H9 (cell line): ENCODE measurements at regions not wholly inside any gene's neighbourhood (a gene's known extent, or its start where the extent isn't known, plus 50 kb on each side); places are given as distances from the start of the nearest gene placed in this dataset.

ENCODE experiments used
- DNase-seq: peaks from one replicate; pipeline ENCODE4 v3.0.0-alpha.2; 2017
- H2AFZ ChIP-seq: one replicate; pipeline ENCODE4 v1.6.1; 2013; ENCODE audit warnings: mild to moderate bottlenecking, low read length, control low read depth, moderate library complexity
- H2AK5ac ChIP-seq: 2 replicates; pipeline ENCODE4 v1.6.1; 2013; ENCODE audit warnings: low read length, control low read depth, mixed read lengths; ENCODE audit not compliant: insufficient read length
- H2BK120ac ChIP-seq: one replicate; pipeline ENCODE4 v1.6.1; 2013; ENCODE audit warnings: low read depth, mild to moderate bottlenecking, low read length, control low read depth, inconsistent platforms; ENCODE audit not compliant: poor library complexity, severe bottlenecking
- H2BK12ac ChIP-seq: 2 replicates; pipeline ENCODE4 v1.6.1; 2013; ENCODE audit warnings: low read length, control low read depth, mixed read lengths, low read depth; ENCODE audit not compliant: insufficient read length
- H2BK15ac ChIP-seq: 2 replicates; pipeline ENCODE4 v1.6.1; 2013; ENCODE audit warnings: low read depth, low read length, control low read depth
- H2BK20ac ChIP-seq: one replicate; pipeline ENCODE4 v1.6.1; 2013; ENCODE audit warnings: low read depth, mild to moderate bottlenecking, low read length, control low read depth, inconsistent platforms; ENCODE audit not compliant: poor library complexity, severe bottlenecking
- H2BK5ac ChIP-seq: 2 replicates; pipeline ENCODE4 v1.6.1; 2013; ENCODE audit warnings: low read length, control low read depth, mixed read lengths; ENCODE audit not compliant: insufficient read length
- H3K14ac ChIP-seq: 2 replicates; pipeline ENCODE4 v1.6.1; 2013; ENCODE audit warnings: low read length, control low read depth; ENCODE audit not compliant: insufficient read depth
- H3K18ac ChIP-seq: 2 replicates; pipeline ENCODE4 v1.6.1; 2013; ENCODE audit warnings: low read depth, mild to moderate bottlenecking, mixed read lengths, low read length, control low read depth; ENCODE audit not compliant: insufficient read length
- H3K23ac ChIP-seq: 2 replicates; pipeline ENCODE4 v1.6.1; 2013; ENCODE audit warnings: low read length, control low read depth, mixed read lengths, low read depth; ENCODE audit not compliant: insufficient read length
- H3K23me2 ChIP-seq: 2 replicates; pipeline ENCODE4 v1.6.1; 2013; ENCODE audit warnings: low read depth, mild to moderate bottlenecking, mixed read lengths, low read length, control low read depth; ENCODE audit not compliant: insufficient read length, poor library complexity, severe bottlenecking
- H3K27ac ChIP-seq: 2 replicates; pipeline ENCODE4 v1.5.1; 2013; ENCODE audit warnings: low read length, control low read depth, mixed read lengths, low read depth; ENCODE audit not compliant: insufficient read length
- H3K27me3 ChIP-seq: 2 replicates; pipeline ENCODE4 v1.6.1; 2013; ENCODE audit warnings: low read length, control low read depth, inconsistent platforms; ENCODE audit not compliant: insufficient read depth
- H3K4ac ChIP-seq: 2 replicates; pipeline ENCODE4 v1.6.1; 2013; ENCODE audit warnings: low read depth, mild to moderate bottlenecking, control low read depth, inconsistent platforms, low read length, moderate library complexity
- H3K4me1 ChIP-seq: 2 replicates; pipeline ENCODE4 v1.6.1; 2013; ENCODE audit warnings: low read length, control low read depth, inconsistent platforms; ENCODE audit not compliant: insufficient read depth
- H3K4me2 ChIP-seq: 2 replicates; pipeline ENCODE4 v1.6.1; 2013; ENCODE audit warnings: low read length, control low read depth, mixed read lengths; ENCODE audit not compliant: insufficient read length, insufficient read depth
- H3K56ac ChIP-seq: 2 replicates; pipeline ENCODE4 v1.6.1; 2013; ENCODE audit warnings: low read depth, mild to moderate bottlenecking, mixed read lengths, low read length, control low read depth; ENCODE audit not compliant: insufficient read length
- H3K79me1 ChIP-seq: 2 replicates; pipeline ENCODE4 v1.6.1; 2013; ENCODE audit warnings: low read depth, mild to moderate bottlenecking, moderate library complexity, low read length, control low read depth, inconsistent platforms; ENCODE audit not compliant: insufficient read depth, poor library complexity, severe bottlenecking
- H3K79me2 ChIP-seq: 2 replicates; pipeline ENCODE4 v1.6.1; 2013; ENCODE audit warnings: low read length, control low read depth, inconsistent platforms; ENCODE audit not compliant: insufficient read depth
- H3K9ac ChIP-seq: 2 replicates; pipeline ENCODE4 v1.6.1; 2013; ENCODE audit warnings: low read length, control low read depth, mixed read lengths; ENCODE audit not compliant: insufficient read length; ENCODE audit errors: extremely low read depth
- H3K9me3 ChIP-seq: one replicate; pipeline ENCODE4 v1.6.1; 2013; ENCODE audit warnings: low read depth, low read length, inconsistent platforms; ENCODE audit not compliant: control insufficient read depth
- H3T11ph ChIP-seq: one replicate; pipeline ENCODE4 v1.6.1; 2013; ENCODE audit warnings: mild to moderate bottlenecking, low read length, control low read depth, inconsistent platforms
- H4K20me1 ChIP-seq: one replicate; pipeline ENCODE4 v1.6.1; 2013; ENCODE audit not compliant: control insufficient read depth, insufficient read length, insufficient read depth
- H4K5ac ChIP-seq: 2 replicates; pipeline ENCODE4 v1.6.1; 2013; ENCODE audit warnings: low read depth, mild to moderate bottlenecking, mixed read lengths, low read length, control low read depth; ENCODE audit not compliant: insufficient read length
- H4K8ac ChIP-seq: replicated peaks from 2 replicates; pipeline ENCODE4 v1.6.1; 2013; ENCODE audit warnings: low read length, control low read depth, mixed read lengths, low read depth; ENCODE audit not compliant: insufficient read length
- H4K91ac ChIP-seq: 2 replicates; pipeline ENCODE4 v1.6.1; 2013; ENCODE audit warnings: low read depth, mild to moderate bottlenecking, moderate library complexity, mixed read lengths, low read length, control low read depth; ENCODE audit not compliant: insufficient read length
- H3K27ac Mint-ChIP-seq, 3 experiments: 2 replicates in 2 of 3; 3 replicates in 1 of 3; pipeline ENCODE4 v1.8.0; 2020 to 2021; ENCODE audit warnings: mixed read lengths in 3 of 3, mild to moderate bottlenecking in 1 of 3, moderate library complexity in 1 of 3
- H3K27me3 Mint-ChIP-seq: 2 replicates; pipeline ENCODE4 v1.8.0; 2021; ENCODE audit warnings: low read depth, mild to moderate bottlenecking, moderate library complexity, mixed read lengths
- H3K36me3 Mint-ChIP-seq, 3 experiments: 2 replicates in 2 of 3; 3 replicates in 1 of 3; pipeline ENCODE4 v1.8.0; 2020 to 2021; ENCODE audit warnings: low read depth in 3 of 3, mixed read lengths in 3 of 3; ENCODE audit not compliant: insufficient read depth in 1 of 3
- H3K4me1 Mint-ChIP-seq, 2 experiments: 2 replicates each; pipeline ENCODE4 v1.8.0; 2020; ENCODE audit warnings: mixed read lengths in 2 of 2
- H3K4me3 Mint-ChIP-seq, 2 experiments: 2 replicates in 1 of 2; 3 replicates in 1 of 2; pipeline ENCODE4 v1.8.0; 2020 to 2021; ENCODE audit warnings: mild to moderate bottlenecking in 2 of 2, mixed read lengths in 2 of 2, moderate library complexity in 1 of 2
- H3K9me3 Mint-ChIP-seq, 2 experiments: 2 replicates in 1 of 2; 3 replicates in 1 of 2; pipeline ENCODE4 v1.8.0; 2020; ENCODE audit warnings: mild to moderate bottlenecking in 2 of 2, mixed read lengths in 2 of 2, moderate library complexity in 1 of 2
- CTCF ChIP-seq: fragments of 200-600 bp; sonication (generic); conservative IDR thresholded peaks from 3 replicates; pipeline ENCODE4 v1.8.0; 2021; ENCODE audit warnings: antibody characterized with exemption, mild to moderate bottlenecking
- WGBS: extraction: QIAGEN DNeasy Blood & Tissue Kit; methylation state at CpG from one replicate; pipeline ENCODE4 v1.1.7; 2013; ENCODE audit warnings: missing lambda C conversion rate, low lambda C conversion rate, mixed read lengths; ENCODE audit not compliant: insufficient read length; ENCODE audit errors: extremely low coverage; 5-methylcytosine and 5-hydroxymethylcytosine counted together

- H3K36me3 Mint-ChIP-seq = peaks cover 6 to 20% (median 14%) of the 10 kb centered on the region in 3 experiments; a peak in 6 of 7 replicates
- Histone ChIP-seq H3K27ac (no peak overlapping the region), H3K4ac (no peak overlapping the region), H3K9me3 (peaks cover 7% of the 10 kb centered on the region), H3T11ph (no peak overlapping the region), H2BK20ac (no peak overlapping the region), H3K56ac (no peak overlapping the region), H2BK5ac (no peak overlapping the region), H3K23ac (no peak overlapping the region), H2BK15ac (no peak overlapping the region), H3K79me1 (no peaks in the 10 kb centered on the region), H3K27me3 (no peaks in the 10 kb centered on the region), H4K20me1 (no peaks in the 10 kb centered on the region), H3K79me2 (no peaks in the 10 kb centered on the region), H3K4me2 (no peak overlapping the region), H2BK120ac (no peak overlapping the region), H4K91ac (no peak overlapping the region), H3K4me1 (peaks cover 4% of the 10 kb centered on the region; the same call in 1 of the 2 replicates), H3K23me2 (no peaks in the 10 kb centered on the region), H2BK12ac (no peak overlapping the region), H3K18ac (no peak overlapping the region), H2AFZ (no peak overlapping the region), H3K9ac (no peak overlapping the region), H3K14ac (no peak overlapping the region), H4K5ac (no peak overlapping the region), H2AK5ac (no peak overlapping the region), H4K8ac (no peak overlapping the region)
- no peak overlapping the region for H3K4me3 Mint-ChIP-seq
- DNase-seq = no peak
- no peak overlapping the region for H3K27ac Mint-ChIP-seq
- peaks cover 16 to 19% of the 10 kb centered on the region in 2 experiments for H3K4me1 Mint-ChIP-seq
- peaks cover 8 to 9% of the 10 kb centered on the region in 2 experiments; a peak in 4 of 5 replicates for H3K9me3 Mint-ChIP-seq
- H3K27me3 Mint-ChIP-seq = no peaks in the 10 kb centered on the region
- no peak for TF ChIP-seq CTCF
- no CpG with 5 or more reads among the region's 3 CpGs for WGBS
Observed at GRCh38 chr20:11304795-11305194, 612.9 kb upstream of the BTBD3 start.
